Kidney epithelial cell (primary cell): ENCODE measurements at regions not wholly inside any gene's neighbourhood (a gene's known extent, or its start where the extent isn't known, plus 50 kb on each side); places are given as distances from the start of the nearest gene placed in this dataset.

Experiments
- DNase-seq: peaks from one replicate; pipeline ENCODE4 v3.0.0-alpha.2; 2010; ENCODE audit warnings: low read depth
- H3K27me3 ChIP-seq: 2 replicates; pipeline ENCODE4 v1.6.0; 2011; ENCODE audit warnings: low read length; ENCODE audit not compliant: control insufficient read depth, insufficient read depth
- H3K36me3 ChIP-seq: 2 replicates; pipeline ENCODE4 v1.5.1; 2011; ENCODE audit warnings: low read length; ENCODE audit not compliant: control insufficient read depth, insufficient read depth
- H3K4me3 ChIP-seq: 2 replicates; pipeline ENCODE4 v1.5.1; 2011; ENCODE audit warnings: low read depth, mild to moderate bottlenecking, control low read depth, low read length
- TF ChIP-seq, protein P1 (sequence below): IDR thresholded peaks from 2 replicates; pipeline ENCODE4 v1.5.1; 2011; ENCODE audit warnings: mild to moderate bottlenecking, moderate library complexity, low read length, control low read depth, inconsistent platforms; ENCODE audit not compliant: insufficient read depth, poor library complexity, severe bottlenecking

DNA sequence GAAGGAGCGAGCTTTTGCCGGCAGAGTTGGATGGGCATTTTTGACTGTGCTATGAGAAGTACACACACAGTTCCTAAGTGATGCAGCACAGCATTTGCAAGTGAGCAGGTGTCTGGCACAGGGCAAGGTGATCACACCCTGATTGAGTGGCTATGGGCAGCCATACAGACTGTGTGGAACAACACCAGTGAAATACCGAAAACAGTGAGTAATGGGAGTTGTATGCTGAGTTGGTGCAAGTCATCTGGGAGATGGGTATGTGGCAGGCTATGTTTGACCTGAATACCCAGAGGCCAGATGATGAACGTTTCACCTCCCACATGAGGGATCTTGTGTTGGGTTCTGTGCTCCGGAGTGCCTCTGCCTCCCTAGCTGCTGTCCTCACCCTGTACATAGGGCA is 53.5 kb upstream of the TIPARP start:
- TF ChIP-seq, protein P1, sequence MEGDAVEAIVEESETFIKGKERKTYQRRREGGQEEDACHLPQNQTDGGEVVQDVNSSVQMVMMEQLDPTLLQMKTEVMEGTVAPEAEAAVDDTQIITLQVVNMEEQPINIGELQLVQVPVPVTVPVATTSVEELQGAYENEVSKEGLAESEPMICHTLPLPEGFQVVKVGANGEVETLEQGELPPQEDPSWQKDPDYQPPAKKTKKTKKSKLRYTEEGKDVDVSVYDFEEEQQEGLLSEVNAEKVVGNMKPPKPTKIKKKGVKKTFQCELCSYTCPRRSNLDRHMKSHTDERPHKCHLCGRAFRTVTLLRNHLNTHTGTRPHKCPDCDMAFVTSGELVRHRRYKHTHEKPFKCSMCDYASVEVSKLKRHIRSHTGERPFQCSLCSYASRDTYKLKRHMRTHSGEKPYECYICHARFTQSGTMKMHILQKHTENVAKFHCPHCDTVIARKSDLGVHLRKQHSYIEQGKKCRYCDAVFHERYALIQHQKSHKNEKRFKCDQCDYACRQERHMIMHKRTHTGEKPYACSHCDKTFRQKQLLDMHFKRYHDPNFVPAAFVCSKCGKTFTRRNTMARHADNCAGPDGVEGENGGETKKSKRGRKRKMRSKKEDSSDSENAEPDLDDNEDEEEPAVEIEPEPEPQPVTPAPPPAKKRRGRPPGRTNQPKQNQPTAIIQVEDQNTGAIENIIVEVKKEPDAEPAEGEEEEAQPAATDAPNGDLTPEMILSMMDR = no peak
- no peaks in the 10 kb centered on the region for H3K27me3 ChIP-seq
- no peak for DNase-seq
- H3K36me3 ChIP-seq = no peaks in the 10 kb centered on the region
- no peak overlapping the region for H3K4me3 ChIP-seq

- no peaks in the 10 kb centered on the region for H3K27me3 ChIP-seq
- H3K36me3 ChIP-seq = no peaks in the 10 kb centered on the region
- TF ChIP-seq, protein P1 = no peak
- DNase-seq = no peak
- H3K4me3 ChIP-seq = no peak overlapping the region
Observed at GRCh38 chr3:156620260-156620659, 54.1 kb upstream of the TIPARP start.

GRCh38 chr3:156619376-156619775 is 55.0 kb upstream of the TIPARP start:
- TF ChIP-seq, protein P1 = no peak
- H3K4me3 ChIP-seq = no peak overlapping the region
- DNase-seq = no peak

DNA sequence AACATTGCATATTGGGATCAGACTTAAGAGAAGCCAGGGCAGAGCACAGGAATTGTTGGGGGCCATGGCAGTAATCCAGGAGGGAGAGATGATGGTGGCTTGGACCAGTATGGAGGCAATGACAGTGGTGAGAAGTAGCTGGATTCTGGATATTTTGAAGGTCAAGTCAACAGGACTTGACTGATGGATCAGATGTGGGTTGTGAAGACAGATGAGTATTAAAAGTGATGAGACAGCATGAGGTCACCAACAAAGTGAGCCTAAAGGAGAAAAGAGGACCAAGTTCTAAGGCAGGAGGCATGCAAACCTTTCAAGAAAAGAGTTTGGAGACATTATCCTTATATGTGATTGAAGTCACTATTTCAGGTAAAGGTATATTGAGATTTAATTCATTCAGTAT is 56.6 kb upstream of the TIPARP start:
- H3K27me3 ChIP-seq = no peaks in the 10 kb centered on the region
- no peak overlapping the region for H3K4me3 ChIP-seq
- no peaks in the 10 kb centered on the region for H3K36me3 ChIP-seq
- TF ChIP-seq, protein P1 = no peak
- no peak for DNase-seq

More at GRCh38 chr3:156619376-156619775, 55.0 kb upstream of the TIPARP start:
- Histone ChIP-seq H3K27me3 (no peaks in the 10 kb centered on the region), H3K36me3 (no peaks in the 10 kb centered on the region)

DNA sequence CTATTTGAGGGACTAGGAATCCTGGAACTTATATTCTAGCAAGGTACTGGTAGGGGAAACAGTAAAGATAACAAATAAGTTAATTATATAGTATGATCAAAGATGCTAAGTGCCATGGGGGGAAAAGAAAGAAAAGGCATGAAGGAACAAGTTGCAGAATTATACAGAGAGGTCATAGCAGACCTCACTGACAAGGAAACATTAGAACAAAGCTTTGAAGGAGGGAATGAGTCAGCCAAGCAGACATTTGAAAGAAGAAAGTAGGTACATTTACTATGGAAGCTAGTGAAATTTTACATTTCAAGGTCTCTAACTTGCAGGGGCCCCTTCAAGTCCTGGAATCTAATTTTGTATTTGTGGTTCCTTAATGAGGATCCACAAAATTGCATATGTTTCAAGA is 57.2 kb upstream of the TIPARP start:
- TF ChIP-seq, protein P1 = no peak
- DNase-seq = no peak
- Histone ChIP-seq H3K27me3 (no peaks in the 10 kb centered on the region), H3K36me3 (no peaks in the 10 kb centered on the region), H3K4me3 (no peak overlapping the region)

- Histone ChIP-seq H3K27me3 (no peaks in the 10 kb centered on the region), H3K36me3 (no peaks in the 10 kb centered on the region), H3K4me3 (no peak overlapping the region)
- TF ChIP-seq, protein P1 = no peak
- DNase-seq = peak; percentile 99
Observed at GRCh38 chr3:156615592-156616173, 58.7 kb upstream of the TIPARP start.
